DMS114 treated with DMSO at 0.1 percent for 48 hours (cell line): ENCODE measurements at regions not wholly inside any gene's neighbourhood (a gene's known extent, or its start where the extent isn't known, plus 50 kb on each side); places are given as distances from the start of the nearest gene placed in this dataset.

Experiments
- DNase-seq: peaks from one replicate; lab custom pipeline; 2025; ENCODE audit not compliant: unreplicated experiment; lab: John Stamatoyannopoulos, UW

GRCh38 chr17:12365805-12366204 lies 299.9 kb upstream of the MYOCD start:
- no peak for DNase-seq

- DNase-seq = no peak
Measured at GRCh38 chr17:12369065-12369464, 296.6 kb upstream of the MYOCD start.

- no peak for DNase-seq
Measured at GRCh38 chr17:12376276-12376675, 289.4 kb upstream of the MYOCD start.

GRCh38 chr17:12386225-12386624 lies 279.5 kb upstream of the MYOCD start:
- no peak for DNase-seq

- DNase-seq = no peak
Measured at GRCh38 chr17:12388226-12388625, 277.5 kb upstream of the MYOCD start.

- DNase-seq = no peak
Measured at GRCh38 chr17:12389421-12389820, 276.3 kb upstream of the MYOCD start.

GRCh38 chr17:12390631-12391030 lies 275.1 kb upstream of the MYOCD start:
- DNase-seq = no peak

- DNase-seq = no peak
Measured at GRCh38 chr17:12391468-12391867, 274.2 kb upstream of the MYOCD start.

GRCh38 chr17:12395733-12396354 lies 269.8 kb upstream of the MYOCD start:
- no peak for DNase-seq

GRCh38 chr17:12398441-12399051 lies 267.1 kb upstream of the MYOCD start:
- DNase-seq = no peak

GRCh38 chr17:12402963-12403622 lies 262.6 kb upstream of the MYOCD start:
- no peak for DNase-seq

GRCh38 chr17:12403881-12404398 lies 261.8 kb upstream of the MYOCD start:
- DNase-seq = no peak

- no peak for DNase-seq
Measured at GRCh38 chr17:12406623-12407215, 259.0 kb upstream of the MYOCD start.

GRCh38 chr17:12407495-12408252 lies 258.0 kb upstream of the MYOCD start:
- DNase-seq = no peak

GRCh38 chr17:12409082-12409481 lies 256.6 kb upstream of the MYOCD start:
- DNase-seq = no peak

- DNase-seq = no peak
Measured at GRCh38 chr17:12410717-12411116, 255.0 kb upstream of the MYOCD start.

GRCh38 chr17:12415031-12415430 lies 250.7 kb upstream of the MYOCD start:
- no peak for DNase-seq

GRCh38 chr17:12421077-12421476 lies 244.6 kb upstream of the MYOCD start:
- DNase-seq = no peak

- no peak for DNase-seq
Measured at GRCh38 chr17:12421646-12422306, 243.9 kb upstream of the MYOCD start.

- DNase-seq = no peak
Measured at GRCh38 chr17:12422651-12423050, 243.0 kb upstream of the MYOCD start.

- no peak for DNase-seq
Measured at GRCh38 chr17:12423337-12423736, 242.4 kb upstream of the MYOCD start.
